ENCODE measurements at regions not wholly inside any gene's neighbourhood (a gene's known extent, or its start where the extent isn't known, plus 50 kb on each side); places are given as distances from the start of the nearest gene placed in this dataset.
"Not testable (repeated sequence)": the region's sequence is repeated elsewhere in the genome, so short reads cannot be mapped to it uniquely, and the experiment has no call there.

GRCh38 chrX:1126738-1127137, 85.7 kb downstream of the CRLF2 start:
- no peak for DNase-seq (ENCODE audit: low read depth)
- no peak for TF ChIP-seq CTCF (IDR thresholded peaks at IDR 0.05; ENCODE audit: low read depth, low read length, missing control alignments)
- H3K4me3 ChIP-seq (ENCODE audit: low read depth, low read length): no peak overlapping the region
- in situ Hi-C loops (cut with HindIII; ENCODE audit: low sequenced_read_pairs): no loop called here

- no peak for DNase-seq (ENCODE audit: low read depth)
- H3K4me3 ChIP-seq (ENCODE audit: low read depth, low read length): no peak overlapping the region
- no peak for TF ChIP-seq CTCF (IDR thresholded peaks at IDR 0.05; ENCODE audit: low read depth, low read length, missing control alignments)
- in situ Hi-C loops (cut with HindIII; ENCODE audit: low sequenced_read_pairs): no loop called here
Observed at GRCh38 chrX:1124531-1124930, 87.9 kb downstream of the CRLF2 start.

GRCh38 chrX:1122851-1123250, 89.6 kb downstream of the CRLF2 start:
- DNase-seq (ENCODE audit: low read depth); H3K4me3 ChIP-seq (ENCODE audit: low read depth, low read length); in situ Hi-C loops (cut with HindIII; ENCODE audit: low sequenced_read_pairs): not testable (repeated sequence)

- in situ Hi-C loops (cut with HindIII; ENCODE audit: low sequenced_read_pairs): no loop called here
Observed at GRCh38 chrX:1119275-1119674, 93.2 kb downstream of the CRLF2 start.

GRCh38 chrX:1118572-1119199, 93.8 kb downstream of the CRLF2 start:
- H3K4me3 ChIP-seq (ENCODE audit: low read depth, low read length): no peak overlapping the region
- in situ Hi-C loops (cut with HindIII; ENCODE audit: low sequenced_read_pairs): no loop called here
- TF ChIP-seq CTCF (IDR thresholded peaks at IDR 0.05; ENCODE audit: low read depth, low read length, missing control alignments): no peak
- DNase-seq (ENCODE audit: low read depth): no peak

More at GRCh38 chrX:1119275-1119674, 93.2 kb downstream of the CRLF2 start:
- no peak for DNase-seq (ENCODE audit: low read depth)
- TF ChIP-seq CTCF (IDR thresholded peaks at IDR 0.05; ENCODE audit: low read depth, low read length, missing control alignments): no peak
- H3K4me3 ChIP-seq (ENCODE audit: low read depth, low read length): no peak overlapping the region

- H3K4me3 ChIP-seq (ENCODE audit: low read depth, low read length); DNase-seq (ENCODE audit: low read depth); in situ Hi-C loops (cut with HindIII; ENCODE audit: low sequenced_read_pairs): not testable (repeated sequence)
Observed at GRCh38 chrX:1115411-1115810, 97.0 kb downstream of the CRLF2 start.

GRCh38 chrX:1112321-1112720, 100.1 kb downstream of the CRLF2 start:
- H3K4me3 ChIP-seq (ENCODE audit: low read depth, low read length): no peak overlapping the region
- DNase-seq (ENCODE audit: low read depth): no peak
- no peak for TF ChIP-seq CTCF (IDR thresholded peaks at IDR 0.05; ENCODE audit: low read depth, low read length, missing control alignments)
- in situ Hi-C loops (cut with HindIII; ENCODE audit: low sequenced_read_pairs): no loop called here

Data from astrocyte of the cerebellum (primary cell).